ENCODE measurements at regions not wholly inside any gene's neighbourhood (a gene's known extent, or its start where the extent isn't known, plus 50 kb on each side); places are given as distances from the start of the nearest gene placed in this dataset.

DNA sequence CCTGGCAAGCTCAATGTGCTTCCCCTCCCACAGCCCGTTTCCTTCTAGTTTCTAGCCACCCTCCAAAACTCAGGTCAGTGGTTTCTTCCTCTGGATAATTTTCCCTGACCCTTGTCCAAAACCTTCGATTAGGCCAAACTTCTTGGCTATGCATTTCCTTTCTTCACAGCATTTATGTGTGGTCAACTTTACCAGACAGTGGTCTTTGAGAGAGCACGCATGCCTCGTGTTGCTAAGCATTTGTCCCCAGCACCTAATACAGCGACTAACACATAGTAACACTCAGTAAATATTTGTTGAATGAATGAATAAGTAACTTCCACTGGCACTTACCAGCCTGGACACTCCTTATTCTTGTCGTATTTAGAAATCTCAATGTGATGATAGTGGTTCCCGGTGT is 610.7 kb downstream of the PLPP3 start:
- no peak overlapping the region for H3K4me3 ChIP-seq
- no peaks in the 10 kb centered on the region for H3K9me3 ChIP-seq
- no peak overlapping the region for H3K27ac ChIP-seq
- no peak for DNase-seq
- 89 to 93% (median 92%) methylated on average over 7 of the region's 7 CpGs for WGBS, 3 donors
- H3K4me1 ChIP-seq (ENCODE audit: insufficient read depth): no peaks in the 10 kb centered on the region
- TF ChIP-seq, protein P1, sequence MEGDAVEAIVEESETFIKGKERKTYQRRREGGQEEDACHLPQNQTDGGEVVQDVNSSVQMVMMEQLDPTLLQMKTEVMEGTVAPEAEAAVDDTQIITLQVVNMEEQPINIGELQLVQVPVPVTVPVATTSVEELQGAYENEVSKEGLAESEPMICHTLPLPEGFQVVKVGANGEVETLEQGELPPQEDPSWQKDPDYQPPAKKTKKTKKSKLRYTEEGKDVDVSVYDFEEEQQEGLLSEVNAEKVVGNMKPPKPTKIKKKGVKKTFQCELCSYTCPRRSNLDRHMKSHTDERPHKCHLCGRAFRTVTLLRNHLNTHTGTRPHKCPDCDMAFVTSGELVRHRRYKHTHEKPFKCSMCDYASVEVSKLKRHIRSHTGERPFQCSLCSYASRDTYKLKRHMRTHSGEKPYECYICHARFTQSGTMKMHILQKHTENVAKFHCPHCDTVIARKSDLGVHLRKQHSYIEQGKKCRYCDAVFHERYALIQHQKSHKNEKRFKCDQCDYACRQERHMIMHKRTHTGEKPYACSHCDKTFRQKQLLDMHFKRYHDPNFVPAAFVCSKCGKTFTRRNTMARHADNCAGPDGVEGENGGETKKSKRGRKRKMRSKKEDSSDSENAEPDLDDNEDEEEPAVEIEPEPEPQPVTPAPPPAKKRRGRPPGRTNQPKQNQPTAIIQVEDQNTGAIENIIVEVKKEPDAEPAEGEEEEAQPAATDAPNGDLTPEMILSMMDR (IDR thresholded peaks at IDR 0.05): no peak
- TF ChIP-seq EP300 (IDR thresholded peaks at IDR 0.05): no peak
- no peak for TF ChIP-seq POLR2A (IDR thresholded peaks at IDR 0.05)
- H3K27me3 ChIP-seq: no peaks in the 10 kb centered on the region
- H3K36me3 ChIP-seq: no peaks in the 10 kb centered on the region
- intact Hi-C loops (cut with DNase I): no loop called here

DNA sequence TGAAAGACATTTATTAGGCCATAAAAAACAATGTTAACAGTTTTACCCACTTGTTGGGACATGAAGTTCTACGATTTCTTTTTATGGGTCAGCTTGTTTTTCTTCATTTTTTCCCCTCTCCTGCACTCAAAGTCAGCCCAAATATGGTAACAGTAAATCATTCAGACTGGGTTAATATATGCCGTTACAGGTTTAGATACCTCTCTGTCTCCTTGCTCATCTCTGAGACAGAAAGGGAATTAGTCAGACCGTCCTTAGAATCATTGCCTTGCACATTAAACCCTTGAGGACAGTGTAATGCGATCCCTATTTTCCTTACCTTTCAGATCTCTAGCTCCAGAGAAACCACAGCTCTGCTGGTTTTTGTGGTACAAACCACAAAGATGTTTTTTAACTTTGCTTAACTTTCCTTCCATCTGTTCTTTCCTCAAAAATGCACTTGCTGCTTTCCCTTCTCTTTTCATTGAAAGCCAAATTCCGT is 613.3 kb downstream of the PLPP3 start:
- no peak for DNase-seq
- Histone ChIP-seq H3K4me1 (ENCODE audit: insufficient read depth) (peaks cover 1% of the 10 kb centered on the region), H3K27me3 (no peaks in the 10 kb centered on the region), H3K36me3 (no peaks in the 10 kb centered on the region), H3K27ac (no peak overlapping the region), H3K4me3 (no peak overlapping the region), H3K9me3 (no peaks in the 10 kb centered on the region)
- intact Hi-C loops (cut with DNase I): no loop called here
- WGBS, 3 donors: 63 to 73% (median 66%) methylated on average over 5 of the region's 5 CpGs
- TF ChIP-seq, protein P1 (IDR thresholded peaks at IDR 0.05): no peak
- TF ChIP-seq EP300 (IDR thresholded peaks at IDR 0.05) (no peak), POLR2A (IDR thresholded peaks at IDR 0.05) (no peak)

DNA sequence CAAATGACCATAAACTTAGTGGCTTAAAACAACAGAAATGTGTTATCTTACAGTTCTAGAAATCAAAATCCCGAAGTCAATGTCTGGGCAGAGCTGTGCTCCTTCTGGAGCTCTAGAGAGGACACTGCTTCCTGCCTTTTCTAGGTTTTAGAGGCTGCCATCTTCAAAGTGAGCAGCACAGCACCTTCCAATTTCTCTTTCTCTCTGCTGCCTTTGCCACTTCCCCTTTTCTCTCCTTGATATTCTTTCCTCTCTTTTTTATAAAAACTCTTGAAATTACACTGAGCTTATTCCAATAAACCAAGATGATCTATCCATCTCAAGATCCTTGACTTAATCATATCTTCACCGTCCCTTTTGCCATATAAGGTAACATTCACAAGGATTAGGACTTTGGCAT is 616.9 kb downstream of the PLPP3 start:
- WGBS, 3 donors: 90 to 95% (median 92%) methylated on average over 2 of the region's 2 CpGs
- no peak for DNase-seq
- Histone ChIP-seq H3K4me3 (no peak overlapping the region), H3K27me3 (no peaks in the 10 kb centered on the region), H3K4me1 (ENCODE audit: insufficient read depth) (peaks cover 4% of the 10 kb centered on the region), H3K9me3 (no peaks in the 10 kb centered on the region), H3K36me3 (no peaks in the 10 kb centered on the region), H3K27ac (no peak overlapping the region)
- TF ChIP-seq POLR2A (IDR thresholded peaks at IDR 0.05) (no peak), EP300 (IDR thresholded peaks at IDR 0.05) (no peak)
- TF ChIP-seq, protein P1 (IDR thresholded peaks at IDR 0.05): no peak
- intact Hi-C loops (cut with DNase I): no loop called here

DNA sequence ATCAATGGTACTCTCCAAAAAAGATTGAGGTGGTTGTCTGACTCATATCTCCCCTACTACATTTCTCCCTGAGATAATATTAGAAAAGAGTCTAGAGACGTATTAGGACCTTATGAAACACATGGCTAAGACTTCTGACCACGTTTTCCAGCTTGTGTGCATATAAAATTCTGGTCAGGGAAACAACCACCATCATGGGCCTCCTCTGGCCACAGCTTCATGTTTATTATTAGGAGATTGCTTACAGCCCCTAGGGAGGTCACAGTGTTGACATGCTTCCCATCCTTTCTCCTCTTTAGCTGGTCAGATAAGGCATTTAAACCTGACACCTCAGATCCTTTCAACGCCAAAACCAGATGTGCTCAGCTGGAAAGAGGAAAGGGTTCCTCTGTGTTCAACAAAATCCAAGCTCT is 620.2 kb downstream of the PLPP3 start:
- no peaks in the 10 kb centered on the region for H3K36me3 ChIP-seq
- 32 to 64% (median 43%) methylated on average over 3 of the region's 3 CpGs for WGBS, 3 donors
- intact Hi-C loops (cut with DNase I): no loop called here
- no peak for DNase-seq
- TF ChIP-seq, protein P1 (IDR thresholded peaks at IDR 0.05): no peak
- TF ChIP-seq EP300 (IDR thresholded peaks at IDR 0.05): no peak
- TF ChIP-seq POLR2A (IDR thresholded peaks at IDR 0.05): no peak
- no peaks in the 10 kb centered on the region for H3K9me3 ChIP-seq
- no peaks in the 10 kb centered on the region for H3K27me3 ChIP-seq
- H3K4me3 ChIP-seq: no peak overlapping the region
- H3K4me1 ChIP-seq (ENCODE audit: insufficient read depth): peaks cover 4% of the 10 kb centered on the region
- H3K27ac ChIP-seq: no peak overlapping the region

Measured in ovary (tissue), 7 donors.